Neutrophil (primary cell): ENCODE measurements at regions not wholly inside any gene's neighbourhood (a gene's known extent, or its start where the extent isn't known, plus 50 kb on each side); places are given as distances from the start of the nearest gene placed in this dataset.
A peak's percentile ranks its signal among the peaks of the same experiment; 100 is the strongest.

Experiments
- H3K27ac ChIP-seq: fragments of 200-600 bp; sonication (generic); 2 replicates; pipeline ENCODE4 v1.5.1; 2016; ENCODE audit warnings: mild to moderate bottlenecking, moderate library complexity
- H3K27me3 ChIP-seq: fragments of 200-600 bp; sonication (generic); 2 replicates; pipeline ENCODE4 v1.6.0; 2016; ENCODE audit warnings: mild to moderate bottlenecking
- H3K36me3 ChIP-seq: fragments of 200-600 bp; sonication (generic); 2 replicates; pipeline ENCODE4 v1.5.1; 2017
- H3K4me1 ChIP-seq, 2 experiments: fragments of 200-600 bp in 1 of 2; sonication (generic) in 1 of 2; 1 replicate in 1 of 2; 2 replicates in 1 of 2; pipeline versions ENCODE4 v1.5.1 to v1.6.1; 2013 to 2016; ENCODE audit warnings: low read depth in 1 of 2, low read length in 1 of 2, mild to moderate bottlenecking in 1 of 2, moderate library complexity in 1 of 2; ENCODE audit not compliant: control insufficient read depth in 1 of 2, insufficient read depth in 1 of 2
- H3K4me3 ChIP-seq, 2 experiments: fragments of 200-600 bp in 1 of 2; sonication (generic) in 1 of 2; 1 replicate in 1 of 2; 2 replicates in 1 of 2; pipeline ENCODE4 v1.5.1; 2013 to 2016; ENCODE audit warnings: low read depth in 1 of 2, low read length in 1 of 2, mild to moderate bottlenecking in 1 of 2, moderate library complexity in 1 of 2
- H3K9me3 ChIP-seq: fragments of 200-600 bp; sonication (generic); 2 replicates; pipeline ENCODE4 v1.5.1; 2016
- CTCF ChIP-seq: fragments of 200-600 bp; sonication (generic); IDR thresholded peaks from 2 replicates; pipeline ENCODE4 v1.5.1; 2016; ENCODE audit warnings: antibody characterized with exemption

DNA sequence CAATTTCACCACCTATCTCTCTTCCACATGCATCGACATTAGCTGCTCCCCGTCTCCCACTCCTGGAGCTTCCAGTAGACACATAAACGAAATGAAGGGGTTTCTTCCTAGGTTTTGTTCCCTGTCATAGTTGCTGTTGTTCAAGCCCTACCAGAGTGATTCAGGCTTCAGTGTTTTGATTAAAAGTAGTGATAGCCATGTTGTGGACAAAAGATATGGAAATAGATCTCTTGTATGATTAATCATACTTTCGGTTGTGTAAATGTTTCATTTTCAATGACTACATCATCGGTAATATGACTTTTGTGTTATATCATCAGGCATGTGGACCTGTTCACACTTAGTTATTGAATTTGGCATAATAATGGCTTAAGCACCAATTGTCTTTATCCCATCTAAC is 96.5 kb upstream of the KLF3 start:
- Histone ChIP-seq H3K36me3 (no peaks in the 10 kb centered on the region), H3K4me3 (no peak overlapping the region), H3K27me3 (no peaks in the 10 kb centered on the region), H3K9me3 (no peaks in the 10 kb centered on the region), H3K27ac (no peak overlapping the region), H3K4me1 (peaks cover 8 to 14% of the 10 kb centered on the region in 2 experiments)
- TF ChIP-seq CTCF = no peak

- no peak for TF ChIP-seq CTCF
- no peaks in the 10 kb centered on the region for H3K9me3 ChIP-seq
- no peaks in the 10 kb centered on the region for H3K36me3 ChIP-seq
- H3K4me3 ChIP-seq = no peak overlapping the region
- no peak overlapping the region for H3K27ac ChIP-seq
- no peaks in the 10 kb centered on the region for H3K27me3 ChIP-seq
- H3K4me1 ChIP-seq = peaks cover 0 to 1% of the 10 kb centered on the region in 2 experiments
Measured at GRCh38 chr4:38568768-38569167, 95.2 kb upstream of the KLF3 start.

DNA sequence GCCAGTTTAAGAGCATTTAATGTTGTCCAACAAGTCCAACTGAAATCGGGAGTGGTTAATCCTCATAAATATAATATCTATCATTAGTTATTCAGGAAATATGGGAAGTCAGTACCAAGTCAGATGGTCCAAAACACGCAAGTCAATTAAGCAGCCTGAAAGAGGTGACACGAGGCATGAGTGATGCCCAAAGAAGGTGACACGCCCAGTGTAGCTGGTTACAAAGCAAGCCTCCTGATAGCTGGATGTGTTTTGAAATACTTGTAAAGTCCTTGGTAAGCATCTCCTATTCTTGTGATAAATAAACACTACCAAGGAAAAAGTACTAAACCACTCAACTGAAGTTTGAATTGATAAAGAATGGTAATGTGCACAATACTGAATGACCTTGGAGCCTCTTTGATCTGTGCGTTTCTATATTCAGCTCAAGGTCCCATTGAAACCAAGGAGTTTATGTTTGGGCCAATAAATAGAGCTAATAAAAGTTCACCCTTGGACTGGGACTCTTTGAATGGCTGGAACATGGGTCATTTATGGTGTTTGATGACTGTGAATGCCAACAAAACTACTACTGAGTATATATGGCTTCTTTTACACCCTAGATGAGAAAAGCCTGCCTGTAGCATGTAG is 93.2 kb upstream of the KLF3 start:
- no peaks in the 10 kb centered on the region for H3K27me3 ChIP-seq
- H3K36me3 ChIP-seq = no peaks in the 10 kb centered on the region
- H3K4me3 ChIP-seq = no peak overlapping the region
- TF ChIP-seq CTCF = no peak
- H3K9me3 ChIP-seq = no peaks in the 10 kb centered on the region
- H3K4me1 ChIP-seq = peaks cover 12 to 16% of the 10 kb centered on the region in 2 experiments
- H3K27ac ChIP-seq = no peak overlapping the region

DNA sequence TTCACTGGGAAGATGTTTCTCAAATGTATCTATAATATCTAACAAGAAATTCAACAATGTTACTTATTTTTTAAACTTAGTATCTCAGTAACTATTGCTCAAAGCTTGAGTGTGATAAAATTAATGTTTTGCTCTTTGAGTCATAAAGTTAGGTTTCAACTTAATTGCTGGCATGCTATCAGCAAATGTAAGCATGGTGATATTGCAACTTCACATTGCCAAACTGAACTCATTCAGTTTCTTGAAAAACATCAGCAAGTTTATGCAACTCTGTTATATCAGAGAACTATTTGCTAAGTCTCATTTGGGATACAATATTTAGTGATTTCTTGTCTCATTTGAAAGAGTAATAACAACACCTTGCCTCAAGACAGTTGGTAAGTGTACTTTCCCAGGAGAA is 91.2 kb upstream of the KLF3 start:
- H3K9me3 ChIP-seq = no peaks in the 10 kb centered on the region
- no peak overlapping the region for H3K4me3 ChIP-seq
- H3K36me3 ChIP-seq = no peaks in the 10 kb centered on the region
- peaks cover 12 to 16% of the 10 kb centered on the region in 2 experiments for H3K4me1 ChIP-seq
- H3K27me3 ChIP-seq = no peaks in the 10 kb centered on the region
- TF ChIP-seq CTCF = no peak
- no peak overlapping the region for H3K27ac ChIP-seq

DNA sequence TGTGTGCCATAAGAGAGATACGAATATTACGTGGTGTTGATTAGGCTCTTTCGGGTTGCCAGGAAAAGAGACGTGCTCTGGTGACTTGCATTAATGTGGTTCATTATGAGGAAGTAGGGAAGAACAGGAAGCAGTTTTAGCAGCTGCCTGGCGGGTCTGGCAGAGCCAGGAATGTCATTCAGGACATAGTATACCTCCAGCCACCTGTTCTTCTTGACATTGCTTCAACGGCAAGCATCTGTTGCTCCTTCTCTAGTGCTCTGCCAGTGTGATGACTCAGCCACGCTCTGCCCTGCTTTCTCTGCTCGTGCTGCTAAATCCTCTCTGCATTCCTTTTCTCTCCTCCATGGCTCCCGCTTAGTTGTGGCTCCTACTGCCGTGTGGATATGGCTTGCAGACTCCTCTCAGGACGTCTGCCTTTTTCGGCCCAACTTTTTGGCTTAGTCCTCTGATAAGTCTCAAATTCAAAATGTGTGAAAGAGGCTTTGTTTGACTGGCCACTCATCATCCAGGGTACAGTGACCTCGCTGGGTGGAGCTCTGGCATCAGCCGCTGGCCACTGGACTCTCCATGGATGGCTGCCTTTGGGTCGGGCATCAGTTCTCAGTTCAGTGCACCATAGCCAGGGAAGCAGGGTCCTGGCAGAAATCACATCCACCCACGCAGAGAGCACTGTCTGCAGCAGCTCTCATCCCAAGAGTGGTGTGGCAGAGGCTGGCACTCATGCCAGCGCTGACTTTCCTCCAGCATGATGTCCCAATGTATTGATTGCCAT is 89.3 kb upstream of the KLF3 start:
- TF ChIP-seq CTCF = no peak
- H3K4me3 ChIP-seq = peak overlapping the region; percentile 1 to 3
- no peaks in the 10 kb centered on the region for H3K27me3 ChIP-seq
- H3K36me3 ChIP-seq = no peaks in the 10 kb centered on the region
- H3K9me3 ChIP-seq = no peaks in the 10 kb centered on the region
- peak overlapping the region; percentile 76 for H3K27ac ChIP-seq
- H3K4me1 ChIP-seq = peaks cover 12 to 16% of the 10 kb centered on the region in 2 experiments
